ENCODE measurements at regions not wholly inside any gene's neighbourhood (a gene's known extent, or its start where the extent isn't known, plus 50 kb on each side); places are given as distances from the start of the nearest gene placed in this dataset.

- no peak for DNase-seq
Measured at GRCh38 chr2:144239726-144240125, 280.2 kb downstream of the ZEB2 start.

- DNase-seq = no peak
Measured at GRCh38 chr2:144239306-144239705, 280.6 kb downstream of the ZEB2 start.

GRCh38 chr2:144237830-144238627 is 281.9 kb downstream of the ZEB2 start:
- DNase-seq = peak; percentile 64

- DNase-seq = no peak
Measured at GRCh38 chr2:144237108-144237507, 282.8 kb downstream of the ZEB2 start.

- no peak for DNase-seq
Measured at GRCh38 chr2:144235050-144235449, 284.9 kb downstream of the ZEB2 start.

- no peak for DNase-seq
Measured at GRCh38 chr2:144234542-144234871, 285.4 kb downstream of the ZEB2 start.

- no peak for DNase-seq
Measured at GRCh38 chr2:144233733-144234541, 286.0 kb downstream of the ZEB2 start.

- DNase-seq = no peak
Measured at GRCh38 chr2:144233317-144233716, 286.6 kb downstream of the ZEB2 start.

GRCh38 chr2:144230448-144231085 is 289.4 kb downstream of the ZEB2 start:
- no peak for DNase-seq

- no peak for DNase-seq
Measured at GRCh38 chr2:144230033-144230432, 289.9 kb downstream of the ZEB2 start.

- DNase-seq = no peak
Measured at GRCh38 chr2:144229296-144229695, 290.6 kb downstream of the ZEB2 start.

GRCh38 chr2:144227427-144228105 is 292.4 kb downstream of the ZEB2 start:
- no peak for DNase-seq

- no peak for DNase-seq
Measured at GRCh38 chr2:144225076-144225475, 294.8 kb downstream of the ZEB2 start.

GRCh38 chr2:144224472-144224871 is 295.4 kb downstream of the ZEB2 start:
- DNase-seq = no peak

- no peak for DNase-seq
Measured at GRCh38 chr2:144219979-144220378, 299.9 kb downstream of the ZEB2 start.

GRCh38 chr2:144217853-144218633 is 301.9 kb downstream of the ZEB2 start:
- DNase-seq = peak; percentile 13

- DNase-seq = no peak
Measured at GRCh38 chr2:144215701-144216675, 303.9 kb downstream of the ZEB2 start.

- DNase-seq = no peak
Measured at GRCh38 chr2:144215207-144215606, 304.7 kb downstream of the ZEB2 start.

- DNase-seq = no peak
Measured at GRCh38 chr2:144213797-144214196, 306.1 kb downstream of the ZEB2 start.

- DNase-seq = no peak
Measured at GRCh38 chr2:144211826-144212225, 308.1 kb downstream of the ZEB2 start.

- no peak for DNase-seq
Measured at GRCh38 chr2:144211065-144211464, 308.9 kb downstream of the ZEB2 start.
